ENCODE measurements at regions not wholly inside any gene's neighbourhood (a gene's known extent, or its start where the extent isn't known, plus 50 kb on each side); places are given as distances from the start of the nearest gene placed in this dataset.

DNA sequence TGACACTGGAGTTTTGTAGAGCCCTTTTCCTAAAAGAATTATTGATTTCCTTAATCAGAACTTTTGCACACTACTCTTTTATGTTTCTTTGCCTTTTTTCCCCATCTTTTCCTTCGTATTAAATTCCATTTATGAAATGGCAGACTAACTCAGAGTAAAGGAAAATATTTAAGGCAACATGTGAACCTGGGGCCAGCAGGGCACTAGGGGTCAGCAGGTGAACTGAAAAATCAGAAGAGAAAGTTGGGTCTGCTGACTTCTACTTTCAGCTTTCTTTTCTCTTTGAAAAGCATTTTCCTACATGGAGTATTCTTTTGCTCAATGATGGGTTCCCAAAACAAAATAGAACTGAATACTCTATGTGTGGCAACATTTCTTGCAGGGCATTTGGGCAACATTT is 226.6 kb upstream of the EXOC2 start:
- Histone ChIP-seq H3K79me2 (ENCODE audit: low read length) (no peaks in the 10 kb centered on the region), H3K9me2 (replicated peaks; ENCODE audit: insufficient read depth, low read length) (no peaks in the 10 kb centered on the region), H3K9me3 (replicated peaks; ENCODE audit: insufficient read depth, low read length) (no peaks in the 10 kb centered on the region), H3K36me3 (replicated peaks; ENCODE audit: insufficient read depth, low read length) (no peaks in the 10 kb centered on the region), H4K20me1 (ENCODE audit: insufficient read depth, low read length) (no peaks in the 10 kb centered on the region), H3K4me1 (ENCODE audit: low read length) (no peaks in the 10 kb centered on the region), H3F3A (ENCODE audit: insufficient read depth, low read length) (no peaks in the 10 kb centered on the region), H2AFZ (ENCODE audit: low read length) (no peak overlapping the region), H3K9ac (ENCODE audit: low read length) (no peak overlapping the region), H3K27ac (ENCODE audit: low read length) (no peak overlapping the region), H3K4me2 (ENCODE audit: low read depth, low read length) (no peak overlapping the region), H3K27me3 (replicated peaks; ENCODE audit: insufficient read depth, low read length) (no peaks in the 10 kb centered on the region), H3K4me3 (ENCODE audit: low read length) (no peak overlapping the region)
- TF ChIP-seq CTCF (IDR thresholded peaks at IDR 0.05; ENCODE audit: low read length) = no peak
- TF ChIP-seq EZH2 (optimal IDR thresholded peaks at IDR 0.05; ENCODE audit: low read depth, low read length) = no peak
- TF ChIP-seq EZH2phosphoT487 (IDR thresholded peaks at IDR 0.05; ENCODE audit: low read length) = no peak
- DNase-seq = no peak

DNA sequence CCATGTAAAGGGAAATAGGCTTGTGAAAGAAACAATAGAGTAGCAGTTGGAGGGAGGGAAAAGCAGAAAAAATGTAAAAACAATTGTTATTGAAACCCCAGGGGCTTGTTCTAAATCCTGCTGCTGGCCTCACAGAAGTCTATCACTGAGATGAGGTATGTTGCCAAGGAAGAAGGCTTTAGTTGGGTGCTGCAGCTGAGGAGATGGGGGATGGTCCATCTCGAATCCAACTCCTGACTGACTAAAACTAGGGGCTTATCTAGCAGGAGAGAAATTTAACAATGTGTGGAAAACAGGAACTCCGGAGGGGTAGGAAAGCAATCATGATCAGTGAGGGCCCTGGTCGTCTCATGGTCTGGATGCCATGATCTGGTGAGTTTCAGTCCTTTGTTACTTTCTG is 225.0 kb upstream of the EXOC2 start:
- Histone ChIP-seq H3K9ac (ENCODE audit: low read length) (no peak overlapping the region), H3K4me3 (ENCODE audit: low read length) (no peak overlapping the region), H4K20me1 (ENCODE audit: insufficient read depth, low read length) (no peaks in the 10 kb centered on the region), H3K4me1 (ENCODE audit: low read length) (no peaks in the 10 kb centered on the region), H2AFZ (ENCODE audit: low read length) (no peak overlapping the region), H3K9me3 (replicated peaks; ENCODE audit: insufficient read depth, low read length) (no peaks in the 10 kb centered on the region), H3K27ac (ENCODE audit: low read length) (no peak overlapping the region), H3K27me3 (replicated peaks; ENCODE audit: insufficient read depth, low read length) (no peaks in the 10 kb centered on the region), H3K36me3 (replicated peaks; ENCODE audit: insufficient read depth, low read length) (no peaks in the 10 kb centered on the region), H3K79me2 (ENCODE audit: low read length) (no peaks in the 10 kb centered on the region), H3K9me2 (replicated peaks; ENCODE audit: insufficient read depth, low read length) (no peaks in the 10 kb centered on the region), H3K4me2 (ENCODE audit: low read depth, low read length) (no peak overlapping the region), H3F3A (ENCODE audit: insufficient read depth, low read length) (no peaks in the 10 kb centered on the region)
- TF ChIP-seq EZH2phosphoT487 (IDR thresholded peaks at IDR 0.05; ENCODE audit: low read length) (no peak), EZH2 (optimal IDR thresholded peaks at IDR 0.05; ENCODE audit: low read depth, low read length) (no peak), CTCF (IDR thresholded peaks at IDR 0.05; ENCODE audit: low read length) (no peak)
- DNase-seq = no peak

GRCh38 chr6:917296-917695 is 224.4 kb upstream of the EXOC2 start:
- Histone ChIP-seq H3K4me2 (ENCODE audit: low read depth, low read length) (no peak overlapping the region), H3K9me2 (replicated peaks; ENCODE audit: insufficient read depth, low read length) (no peaks in the 10 kb centered on the region), H3K27ac (ENCODE audit: low read length) (no peak overlapping the region), H3K4me1 (ENCODE audit: low read length) (no peaks in the 10 kb centered on the region), H3F3A (ENCODE audit: insufficient read depth, low read length) (no peaks in the 10 kb centered on the region), H3K27me3 (replicated peaks; ENCODE audit: insufficient read depth, low read length) (no peaks in the 10 kb centered on the region), H2AFZ (ENCODE audit: low read length) (no peak overlapping the region), H3K9ac (ENCODE audit: low read length) (no peak overlapping the region), H4K20me1 (ENCODE audit: insufficient read depth, low read length) (no peaks in the 10 kb centered on the region), H3K79me2 (ENCODE audit: low read length) (no peaks in the 10 kb centered on the region), H3K36me3 (replicated peaks; ENCODE audit: insufficient read depth, low read length) (no peaks in the 10 kb centered on the region), H3K4me3 (ENCODE audit: low read length) (no peak overlapping the region), H3K9me3 (replicated peaks; ENCODE audit: insufficient read depth, low read length) (no peaks in the 10 kb centered on the region)
- no peak for DNase-seq
- TF ChIP-seq EZH2 (optimal IDR thresholded peaks at IDR 0.05; ENCODE audit: low read depth, low read length) = no peak
- TF ChIP-seq CTCF (IDR thresholded peaks at IDR 0.05; ENCODE audit: low read length) = no peak
- TF ChIP-seq EZH2phosphoT487 (IDR thresholded peaks at IDR 0.05; ENCODE audit: low read length) = no peak

All from MM.1S (cell line).